Astrocyte of the spinal cord (primary cell): ENCODE measurements at regions not wholly inside any gene's neighbourhood (a gene's known extent, or its start where the extent isn't known, plus 50 kb on each side); places are given as distances from the start of the nearest gene placed in this dataset.
A peak's percentile ranks its signal among the peaks of the same experiment; 100 is the strongest.
"Not testable (repeated sequence)": the region's sequence is repeated elsewhere in the genome, so short reads cannot be mapped to it uniquely, and the experiment has no call there.

ENCODE experiments used
- DNase-seq: peaks from one replicate; pipeline ENCODE4 v3.0.0; 2011; ENCODE audit warnings: low read depth, low spot score
- H3K4me3 ChIP-seq: 2 replicates; pipeline ENCODE4 v1.5.1; 2011; ENCODE audit warnings: low read depth, mild to moderate bottlenecking, low read length, moderate library complexity
- CTCF ChIP-seq: IDR thresholded peaks from 2 replicates; pipeline ENCODE4 v1.5.1; 2012; ENCODE audit warnings: low read depth, mild to moderate bottlenecking, low read length, inconsistent platforms
- in situ Hi-C: cut with HindIII; loops from 2 replicates; pipeline ENCODE4 v1.10.0; 2017; ENCODE audit warnings: low sequenced_read_pairs

- in situ Hi-C loops, result no loop called here
- no peak for DNase-seq
- H3K4me3 ChIP-seq, result no peak overlapping the region
- TF ChIP-seq CTCF, result no peak
These were observed 179.6 kb upstream of the LMO3 start for GRCh38 chr12:16785524-16785923.

GRCh38 chr12:16769129-16769528 lies 163.2 kb upstream of the LMO3 start:
- in situ Hi-C loops, DNase-seq, H3K4me3 ChIP-seq: not testable (repeated sequence)

DNA sequence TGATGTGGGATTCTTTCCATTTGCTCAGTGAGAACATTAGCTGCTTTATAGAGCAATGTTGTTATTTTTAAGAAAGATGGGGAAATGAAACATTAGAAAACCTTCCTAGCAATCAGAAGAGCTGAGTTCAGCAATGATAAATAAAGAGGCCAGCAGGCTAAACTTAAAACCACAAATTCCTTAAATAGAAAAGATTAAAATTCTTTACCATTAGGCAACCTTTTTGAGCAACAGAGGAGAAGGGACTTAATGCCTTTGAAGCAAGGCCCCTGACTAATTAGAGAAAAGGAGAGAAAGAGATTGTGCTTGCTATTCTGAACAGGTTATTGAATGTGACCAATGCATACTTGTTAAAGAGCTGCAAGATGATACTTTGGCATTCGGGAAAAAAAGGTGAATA lies 160.8 kb upstream of the LMO3 start:
- in situ Hi-C loops, result no loop called here
- no peak overlapping the region for H3K4me3 ChIP-seq
- DNase-seq, result peak; percentile 7
- no peak for TF ChIP-seq CTCF

DNA sequence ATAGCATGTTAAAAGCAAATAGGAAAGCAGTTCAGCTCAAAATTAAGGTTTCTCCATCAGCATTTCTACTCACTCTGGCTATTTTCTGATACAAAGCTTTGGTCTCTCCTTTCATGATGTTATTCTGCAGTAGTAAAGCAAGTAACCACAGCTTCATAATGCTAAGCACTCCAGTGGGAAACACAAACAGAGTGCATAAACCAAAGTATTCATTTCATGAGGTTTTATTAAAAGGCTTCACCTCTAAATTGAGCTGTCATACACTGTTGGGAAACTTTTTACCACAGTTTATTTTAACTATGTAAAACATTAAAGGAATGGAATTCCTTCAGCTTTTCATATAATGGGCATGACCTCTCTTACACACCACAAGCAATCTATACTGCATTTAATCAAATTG lies 157.9 kb upstream of the LMO3 start:
- in situ Hi-C loops, result no loop called here
- peak; percentile 30 for DNase-seq
- TF ChIP-seq CTCF, result no peak
- H3K4me3 ChIP-seq, result no peak overlapping the region

DNA sequence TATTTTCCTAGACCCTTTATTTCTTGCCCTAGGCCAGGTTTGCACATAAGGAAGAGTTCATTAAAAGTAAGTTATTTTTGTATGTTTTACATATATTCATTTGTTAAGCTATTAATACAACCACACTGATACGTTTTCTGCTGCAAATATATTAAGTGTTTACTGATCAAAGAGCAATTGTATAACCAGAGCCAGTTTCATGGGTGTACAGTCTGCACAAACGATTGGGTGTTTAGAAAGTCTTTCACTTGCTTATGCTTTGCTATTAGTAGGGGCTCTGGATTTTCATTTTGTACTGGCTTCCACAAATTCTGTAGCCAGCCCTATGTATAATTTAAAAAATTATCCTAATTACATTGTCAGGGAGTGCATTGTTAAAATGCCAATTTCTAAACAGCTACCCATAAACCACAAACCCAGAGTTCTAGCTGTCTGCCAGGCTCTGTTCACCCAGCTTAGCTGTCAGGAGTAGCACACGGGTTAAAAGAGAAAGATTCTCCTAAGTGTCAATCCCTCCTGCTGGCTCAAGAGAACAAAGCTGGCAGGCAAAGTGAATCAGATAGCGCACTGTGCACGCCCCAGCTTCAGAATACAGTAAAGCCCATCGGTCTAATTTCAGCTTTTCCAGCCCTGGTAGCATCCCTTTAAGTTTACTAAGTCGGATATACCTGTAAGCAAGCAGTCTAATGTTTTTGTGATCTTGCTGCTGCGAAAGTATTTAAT lies 151.0 kb upstream of the LMO3 start:
- in situ Hi-C loops, result no loop called here
- TF ChIP-seq CTCF, result no peak

DNA sequence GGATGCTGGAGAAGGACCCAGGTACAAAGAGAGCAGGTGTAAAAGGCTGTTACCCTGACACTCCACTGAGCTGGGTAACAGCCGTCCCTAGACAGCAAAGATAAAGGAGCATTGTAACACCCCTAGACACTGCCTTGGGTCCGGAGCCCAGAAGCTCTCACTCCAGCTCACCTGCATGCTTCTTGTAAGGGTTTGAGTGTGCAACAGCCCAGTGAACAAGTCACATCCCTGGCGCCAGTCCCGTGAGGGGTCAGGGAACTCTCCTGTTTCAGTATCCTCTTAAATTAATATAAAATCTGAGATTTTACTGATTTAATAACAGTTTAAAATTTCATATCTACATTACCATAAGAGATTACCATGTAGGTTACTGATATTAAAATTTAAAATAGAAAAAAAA lies 124.8 kb upstream of the LMO3 start:
- in situ Hi-C loops, result no loop called here
- TF ChIP-seq CTCF, result no peak
- no peak for DNase-seq
- H3K4me3 ChIP-seq, result no peak overlapping the region

More for the DNA sequence above, 151.0 kb upstream of the LMO3 start:
- no peak overlapping the region for H3K4me3 ChIP-seq
- no peak for DNase-seq

DNA sequence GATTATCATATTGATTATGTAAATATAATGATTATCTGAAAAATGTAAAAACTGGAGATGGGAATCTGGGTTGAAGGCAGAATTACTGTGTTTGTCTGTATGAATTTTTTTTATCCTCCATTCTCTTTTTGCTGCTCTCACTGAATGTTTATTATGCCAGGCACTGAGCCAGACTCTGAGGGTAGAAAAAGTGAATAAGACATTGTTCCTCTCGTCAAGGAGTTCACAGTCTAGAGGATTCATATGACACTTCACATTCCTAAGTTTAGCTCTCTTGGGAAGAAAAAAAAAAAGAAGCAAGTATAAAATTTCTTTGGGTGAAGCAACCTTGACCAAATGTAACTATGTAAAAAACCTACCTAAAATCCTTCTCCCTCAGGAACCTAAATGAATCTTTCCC lies 120.9 kb upstream of the LMO3 start:
- no peak overlapping the region for H3K4me3 ChIP-seq
- no peak for TF ChIP-seq CTCF
- in situ Hi-C loops, result no loop called here
- peak; percentile 78 for DNase-seq
